DOHH2 (cell line): ENCODE measurements at regions not wholly inside any gene's neighbourhood (a gene's known extent, or its start where the extent isn't known, plus 50 kb on each side); places are given as distances from the start of the nearest gene placed in this dataset.

ENCODE experiments used
- CTCF ChIP-seq: fragments of 200-600 bp; sonication (generic); IDR thresholded peaks from one replicate; pipeline ENCODE4 v1.5.1; 2014; ENCODE audit warnings: antibody characterized with exemption, mild to moderate bottlenecking, low read depth, low read length; ENCODE audit not compliant: poor library complexity, severe bottlenecking
- EZH2phosphoT487 ChIP-seq: fragments of 200-600 bp; sonication (generic); IDR thresholded peaks from 2 replicates; pipeline ENCODE4 v1.6.1; 2017; ENCODE audit warnings: borderline replicate concordance, mild to moderate bottlenecking, antibody characterized with exemption, low read length, moderate library complexity, mixed read lengths

GRCh38 chr20:19950042-19950441 lies 67.1 kb upstream of the NAA20 start:
- TF ChIP-seq CTCF: no peak
- TF ChIP-seq EZH2phosphoT487: no peak
